ENCODE measurements at regions not wholly inside any gene's neighbourhood (a gene's known extent, or its start where the extent isn't known, plus 50 kb on each side); places are given as distances from the start of the nearest gene placed in this dataset.

- TF ChIP-seq EP300 (IDR thresholded peaks at IDR 0.05) (no peak), POLR2AphosphoS5 (IDR thresholded peaks at IDR 0.05) (no peak), POLR2A (IDR thresholded peaks at IDR 0.05) (no peak), CTCF (IDR thresholded peaks at IDR 0.05) (no peak)
- DNase-seq, result no peak
- H3K27ac ChIP-seq, result no peak overlapping the region
These were observed 1322.0 kb upstream of the CELF4 start for GRCh38 chr18:38887671-38888020.

GRCh38 chr18:38886861-38887670, 1321.5 kb upstream of the CELF4 start:
- no peaks in the 10 kb centered on the region for H3K27me3 ChIP-seq
- no peaks in the 10 kb centered on the region for H3K36me3 ChIP-seq
- DNase-seq (no peak), ATAC-seq (ENCODE audit: low FRiP score in 2 of 2) (no peak)
- no peaks in the 10 kb centered on the region for H3K4me1 ChIP-seq
- WGBS, 2 donors, result 70 to 74% methylated on average over 4 of the region's 4 CpGs
- no peaks in the 10 kb centered on the region for H3K9me3 ChIP-seq
- no peak overlapping the region for H3K27ac ChIP-seq
- TF ChIP-seq POLR2AphosphoS5 (IDR thresholded peaks at IDR 0.05), result no peak
- TF ChIP-seq EP300 (IDR thresholded peaks at IDR 0.05), result no peak
- no peak for TF ChIP-seq CTCF (IDR thresholded peaks at IDR 0.05)
- no peak for TF ChIP-seq POLR2A (IDR thresholded peaks at IDR 0.05)
- H3K4me3 ChIP-seq, result no peak overlapping the region

More at GRCh38 chr18:38887671-38888020, 1322.0 kb upstream of the CELF4 start:
- Histone ChIP-seq H3K36me3 (no peaks in the 10 kb centered on the region), H3K27me3 (no peaks in the 10 kb centered on the region), H3K4me3 (no peak overlapping the region), H3K9me3 (no peaks in the 10 kb centered on the region), H3K4me1 (no peaks in the 10 kb centered on the region)
- ATAC-seq (ENCODE audit: low FRiP score in 2 of 2), result no peak
- WGBS, 2 donors, result 78 to 87% methylated on average over 2 of the region's 2 CpGs

GRCh38 chr18:38886235-38886634, 1320.6 kb upstream of the CELF4 start:
- 89 to 92% methylated on average over 2 of the region's 2 CpGs for WGBS, 2 donors
- TF ChIP-seq EP300 (IDR thresholded peaks at IDR 0.05), result no peak
- TF ChIP-seq POLR2AphosphoS5 (IDR thresholded peaks at IDR 0.05), result no peak
- no peak for TF ChIP-seq CTCF (IDR thresholded peaks at IDR 0.05)
- no peak for TF ChIP-seq POLR2A (IDR thresholded peaks at IDR 0.05)
- Histone ChIP-seq H3K4me1 (no peaks in the 10 kb centered on the region), H3K4me3 (no peak overlapping the region), H3K36me3 (no peaks in the 10 kb centered on the region), H3K27me3 (no peaks in the 10 kb centered on the region), H3K27ac (no peak overlapping the region), H3K9me3 (no peaks in the 10 kb centered on the region)
- DNase-seq (no peak), ATAC-seq (ENCODE audit: low FRiP score in 2 of 2) (no peak)

- no peaks in the 10 kb centered on the region for H3K27me3 ChIP-seq
- 72 to 81% methylated on average over 2 of the region's 2 CpGs for WGBS, 2 donors
- H3K9me3 ChIP-seq, result no peaks in the 10 kb centered on the region
- no peaks in the 10 kb centered on the region for H3K36me3 ChIP-seq
- no peak for DNase-seq
- no peak overlapping the region for H3K27ac ChIP-seq
- ATAC-seq (ENCODE audit: low FRiP score in 2 of 2), result no peak
- TF ChIP-seq POLR2AphosphoS5 (IDR thresholded peaks at IDR 0.05) (no peak), EP300 (IDR thresholded peaks at IDR 0.05) (no peak), POLR2A (IDR thresholded peaks at IDR 0.05) (no peak), CTCF (IDR thresholded peaks at IDR 0.05) (no peak)
- no peak overlapping the region for H3K4me3 ChIP-seq
- no peaks in the 10 kb centered on the region for H3K4me1 ChIP-seq
These were observed 1318.5 kb upstream of the CELF4 start for GRCh38 chr18:38884050-38884449.

- no peak for TF ChIP-seq POLR2A (IDR thresholded peaks at IDR 0.05)
- TF ChIP-seq POLR2AphosphoS5 (IDR thresholded peaks at IDR 0.05), result no peak
- TF ChIP-seq CTCF (IDR thresholded peaks at IDR 0.05), result no peak
- no peak for TF ChIP-seq EP300 (IDR thresholded peaks at IDR 0.05)
- no peak overlapping the region for H3K4me3 ChIP-seq
- WGBS, 2 donors, result 77 to 85% methylated on average over 4 of the region's 4 CpGs
- no peaks in the 10 kb centered on the region for H3K36me3 ChIP-seq
- H3K27me3 ChIP-seq, result no peaks in the 10 kb centered on the region
- H3K4me1 ChIP-seq, result no peaks in the 10 kb centered on the region
- no peaks in the 10 kb centered on the region for H3K9me3 ChIP-seq
- DNase-seq (no peak), ATAC-seq (ENCODE audit: low FRiP score in 2 of 2) (no peak)
- no peak overlapping the region for H3K27ac ChIP-seq
These were observed 1317.5 kb upstream of the CELF4 start for GRCh38 chr18:38883111-38883510.
